IMR-90 (cell line): ENCODE measurements at regions not wholly inside any gene's neighbourhood (a gene's known extent, or its start where the extent isn't known, plus 50 kb on each side); places are given as distances from the start of the nearest gene placed in this dataset.

Experiments used
- ATAC-seq: fragments of 200-7000 bp; cut with Tn5 transposase; 2 replicates; pipeline ENCODE4 v1.9.1; 2020; ENCODE audit warnings: low read depth, mild to moderate bottlenecking, moderate library complexity
- BruUV-seq: library from RNA; stranded (reverse); fragments of 400-500 nt; replicated peaks from 2 replicates; lab custom pipeline; 2021; lab: Mats Ljungman, UMichigan
- CTCF ChIA-PET: fragments of 300-600 bp; formaldehyde crosslinking; extraction: SDS; loops from one replicate; lab custom pipeline; 2021; ENCODE audit warnings: antibody characterized with exemption; lab: Yijun Ruan, JAX
- POLR2A ChIA-PET: fragments of 300-600 bp; sonication (Branson Sonifier 250); formaldehyde crosslinking; loops from one replicate; lab custom pipeline; 2022; ENCODE audit warnings: antibody characterized with exemption; ENCODE audit not compliant: unreplicated experiment; lab: Charles Lee
- DNase-seq: peaks from one replicate; pipeline ENCODE4 v3.0.0; 2013
- H2AFZ ChIP-seq: replicated peaks from 2 replicates; pipeline ENCODE3; 2013; ENCODE audit warnings: low read length, mild to moderate bottlenecking; ENCODE audit not compliant: poor library complexity
- H2AK5ac ChIP-seq: 2 replicates; pipeline ENCODE4 v1.6.1; 2013; ENCODE audit warnings: low read depth, low read length, inconsistent platforms
- H2AK9ac ChIP-seq: replicated peaks from 2 replicates; pipeline ENCODE3; 2013; ENCODE audit warnings: mild to moderate bottlenecking, low read depth, low read length, moderate library complexity; ENCODE audit not compliant: poor library complexity
- H2BK120ac ChIP-seq: 2 replicates; pipeline ENCODE4 v1.6.1; 2013; ENCODE audit warnings: low read depth, low read length, inconsistent platforms
- H2BK15ac ChIP-seq: 3 replicates; pipeline ENCODE4 v1.6.1; 2013; ENCODE audit warnings: low read depth, low read length, inconsistent platforms
- H2BK20ac ChIP-seq: 2 replicates; pipeline ENCODE4 v1.6.1; 2013; ENCODE audit warnings: low read depth, mild to moderate bottlenecking, inconsistent platforms, low read length, moderate library complexity
- H2BK5ac ChIP-seq: 2 replicates; pipeline ENCODE4 v1.6.1; 2013; ENCODE audit warnings: mild to moderate bottlenecking, low read depth, low read length, inconsistent platforms; ENCODE audit not compliant: poor library complexity, severe bottlenecking
- H3K14ac ChIP-seq: replicated peaks from 2 replicates; pipeline ENCODE4 v1.6.1; 2013; ENCODE audit warnings: low read depth, low read length, inconsistent platforms
- H3K18ac ChIP-seq: 2 replicates; pipeline ENCODE4 v1.6.1; 2013; ENCODE audit warnings: low read depth, low read length, control low read depth
- H3K23ac ChIP-seq: 2 replicates; pipeline ENCODE4 v1.6.1; 2013; ENCODE audit warnings: low read depth, low read length, inconsistent platforms
- H3K27ac ChIP-seq: 2 replicates; pipeline ENCODE4 v1.5.1; 2013; ENCODE audit warnings: mild to moderate bottlenecking, control low read depth, low read length; ENCODE audit not compliant: insufficient read depth
- H3K27me3 ChIP-seq: 2 replicates; pipeline ENCODE4 v1.6.1; 2013; ENCODE audit warnings: low read length; ENCODE audit not compliant: control insufficient read depth, insufficient read depth
- H3K36me3 ChIP-seq: 2 replicates; pipeline ENCODE4 v1.6.1; 2013; ENCODE audit warnings: low read length, mixed read lengths; ENCODE audit not compliant: control insufficient read depth, insufficient read depth
- H3K4ac ChIP-seq: 2 replicates; pipeline ENCODE4 v1.6.1; 2013; ENCODE audit warnings: low read depth, low read length, inconsistent platforms
- H3K4me1 ChIP-seq: 2 replicates; pipeline ENCODE4 v1.6.1; 2013; ENCODE audit warnings: low read length, mixed read lengths; ENCODE audit not compliant: control insufficient read depth, insufficient read depth
- H3K4me2 ChIP-seq: 2 replicates; pipeline ENCODE4 v1.6.1; 2013; ENCODE audit warnings: low read depth, mild to moderate bottlenecking, control low read depth, low read length, moderate library complexity
- H3K4me3 ChIP-seq: 2 replicates; pipeline ENCODE4 v1.5.1; 2013; ENCODE audit warnings: low read depth, mild to moderate bottlenecking, control low read depth, low read length, moderate library complexity; ENCODE audit not compliant: insufficient read depth
- H3K56ac ChIP-seq: 2 replicates; pipeline ENCODE4 v1.6.1; 2013; ENCODE audit warnings: low read length, inconsistent platforms; ENCODE audit not compliant: insufficient read depth; ENCODE audit errors: extremely low read depth
- H3K79me1 ChIP-seq, 2 experiments: 2 replicates each; pipeline ENCODE4 v1.6.1; 2013; ENCODE audit warnings: low read length in 2 of 2, inconsistent platforms in 1 of 2, low read depth in 1 of 2
- H3K9ac ChIP-seq: 2 replicates; pipeline ENCODE4 v1.6.1; 2013; ENCODE audit warnings: low read depth, low read length, control low read depth
- H3K9me1 ChIP-seq: 2 replicates; pipeline ENCODE4 v1.6.1; 2013; ENCODE audit warnings: low read length, inconsistent platforms; ENCODE audit not compliant: insufficient read depth
- H3K9me3 ChIP-seq: 2 replicates; pipeline ENCODE4 v1.6.1; 2013; ENCODE audit warnings: low read length; ENCODE audit not compliant: control insufficient read depth, insufficient read depth
- H4K20me1 ChIP-seq: 2 replicates; pipeline ENCODE4 v1.6.1; 2013; ENCODE audit warnings: low read length, inconsistent platforms; ENCODE audit not compliant: insufficient read depth
- H4K5ac ChIP-seq: 2 replicates; pipeline ENCODE4 v1.6.1; 2013; ENCODE audit warnings: mild to moderate bottlenecking, low read depth, low read length, control low read depth
- H4K8ac ChIP-seq, 2 experiments: 2 replicates each; pipeline ENCODE4 v1.6.1; 2013; ENCODE audit warnings: low read depth in 2 of 2, low read length in 2 of 2, control low read depth in 1 of 2, inconsistent platforms in 1 of 2
- H4K91ac ChIP-seq: 2 replicates; pipeline ENCODE4 v1.6.1; 2013; ENCODE audit warnings: low read depth, low read length, inconsistent platforms; ENCODE audit not compliant: insufficient read depth
- BHLHE40 ChIP-seq: fragments of 150-350 bp; IDR thresholded peaks from 2 replicates; pipeline ENCODE4 v1.6.1; 2016; ENCODE audit warnings: mild to moderate bottlenecking, low read depth, low read length
- CEBPB ChIP-seq: IDR thresholded peaks from 2 replicates; pipeline ENCODE4 v1.6.1; 2012; ENCODE audit warnings: low read depth, low read length, improper control_type of control experiment
- CHD1 ChIP-seq: IDR thresholded peaks from 2 replicates; pipeline ENCODE4 v1.6.1; 2012; ENCODE audit warnings: low read depth, low read length, improper control_type of control experiment
- CTCF ChIP-seq: conservative IDR thresholded peaks from 2 replicates; pipeline ENCODE4 v1.5.1; 2012; ENCODE audit warnings: mild to moderate bottlenecking, low read depth, low read length, improper control_type of control experiment
- ELK1 ChIP-seq: fragments of 150-350 bp; IDR thresholded peaks from 2 replicates; pipeline ENCODE4 v1.6.1; 2016; ENCODE audit warnings: low read depth, mild to moderate bottlenecking, low read length, moderate library complexity, borderline replicate concordance
- FOS ChIP-seq: fragments of 150-350 bp; IDR thresholded peaks from 2 replicates; pipeline ENCODE4 v1.6.1; 2016; ENCODE audit warnings: low read depth, low read length
- MAZ ChIP-seq: IDR thresholded peaks from 2 replicates; pipeline ENCODE4 v1.6.1; 2012; ENCODE audit warnings: low read depth, mild to moderate bottlenecking, low read length, improper control_type of control experiment, moderate library complexity, borderline replicate concordance
- MXI1 ChIP-seq: IDR thresholded peaks from 2 replicates; pipeline ENCODE4 v1.6.1; 2012; ENCODE audit warnings: low read depth, mild to moderate bottlenecking, low read length, moderate library complexity, borderline replicate concordance
- NFE2L2 ChIP-seq: fragments of 150-350 bp; IDR thresholded peaks from 2 replicates; pipeline ENCODE4 v1.6.1; 2016; ENCODE audit warnings: low read depth, mild to moderate bottlenecking, low read length
- POLR2A ChIP-seq: IDR thresholded peaks from 2 replicates; pipeline ENCODE4 v1.6.1; 2012; ENCODE audit warnings: mild to moderate bottlenecking, low read depth, low read length
- RAD21 ChIP-seq: IDR thresholded peaks from 2 replicates; pipeline ENCODE4 v1.6.1; 2012; ENCODE audit warnings: low read length, improper control_type of control experiment
- RFX5 ChIP-seq: IDR thresholded peaks from 2 replicates; pipeline ENCODE4 v1.8.0; 2012; ENCODE audit warnings: low read depth, mild to moderate bottlenecking, low read length, moderate library complexity
- SMC3 ChIP-seq: fragments of 150-350 bp; IDR thresholded peaks from 2 replicates; pipeline ENCODE4 v1.6.1; 2016; ENCODE audit warnings: low read depth, mild to moderate bottlenecking, antibody characterized with exemption, low read length, moderate library complexity
- USF2 ChIP-seq: fragments of 150-350 bp; IDR thresholded peaks from 2 replicates; pipeline ENCODE4 v1.6.1; 2017; ENCODE audit warnings: mild to moderate bottlenecking, antibody characterized with exemption, low read length, low read depth
- WGBS, 2 experiments: methylation state at CpG; one replicate each; pipeline versions ENCODE4 v1.1.5 to v1.1.7; 2013; ENCODE audit warnings: missing lambda C conversion rate in 2 of 2; ENCODE audit not compliant: insufficient read length in 1 of 2; ENCODE audit errors: extremely low coverage in 2 of 2; 5-methylcytosine and 5-hydroxymethylcytosine counted together
- dilution Hi-C: fragments of 300-500 bp; cut with HindIII; formaldehyde crosslinking; loops from one replicate; pipeline ENCODE4 v1.14.3; 2018; ENCODE audit warnings: low sequenced_read_pairs; ENCODE audit not compliant: unreplicated experiment
- in situ Hi-C: fragments of 300-500 bp; cut with MboI; formaldehyde crosslinking; loops from 3 replicates; pipeline ENCODE4 v1.14.3; 2019; ENCODE audit warnings: low sequenced_read_pairs, inconsistent platforms, mixed read lengths
- intact Hi-C: fragments of 100-400 bp; cut with micrococcal nuclease; formaldehyde crosslinking; loops from 2 replicates; pipeline ENCODE4 v1.10.0; 2022

- Histone ChIP-seq H3K18ac (no peak overlapping the region), H2AK5ac (no peak overlapping the region), H3K79me1 (no peaks in the 10 kb centered on the region), H4K91ac (no peak overlapping the region), H2AK9ac (no peak overlapping the region), H4K20me1 (no peaks in the 10 kb centered on the region), H3K23ac (no peak overlapping the region), H2BK5ac (no peak overlapping the region), H3K56ac (no peak overlapping the region), H3K36me3 (no peaks in the 10 kb centered on the region), H3K9me1 (no peaks in the 10 kb centered on the region), H4K5ac (no peak overlapping the region), H2BK120ac (no peak overlapping the region), H3K4me1 (no peaks in the 10 kb centered on the region), H3K4me2 (no peak overlapping the region), H3K4ac (no peak overlapping the region), H3K9ac (no peak overlapping the region), H3K14ac (no peak overlapping the region), H2BK15ac (no peak overlapping the region), H2AFZ (no peak overlapping the region), H3K9me3 (no peaks in the 10 kb centered on the region), H3K27ac (no peak overlapping the region), H3K4me3 (no peak overlapping the region), H3K27me3 (no peaks in the 10 kb centered on the region), H2BK20ac (no peak overlapping the region), H4K8ac (no peak overlapping the region)
- no TSS peak for BruUV-seq
- CTCF ChIA-PET, result no interaction called here
- intact Hi-C loops (no loop called here), dilution Hi-C loops (no loop called here), in situ Hi-C loops (no loop called here)
- POLR2A ChIA-PET, result no interaction called here
- DNase-seq, result no peak
- TF ChIP-seq MXI1 (no peak), RAD21 (no peak), RFX5 (no peak), NFE2L2 (no peak), CHD1 (no peak), ELK1 (no peak), CTCF (no peak), SMC3 (no peak), USF2 (no peak), MAZ (no peak), FOS (no peak), CEBPB (no peak), POLR2A (no peak), BHLHE40 (no peak)
- WGBS, 2 experiments, result no CpG with 5 or more reads among the region's 3 CpGs
- ATAC-seq, result no peak
Measured at GRCh38 chr2:199148076-199148845, 309.5 kb downstream of the SATB2 start.
